Lower lobe of right lung (tissue), 2 donors: ENCODE measurements at regions not wholly inside any gene's neighbourhood (a gene's known extent, or its start where the extent isn't known, plus 50 kb on each side); places are given as distances from the start of the nearest gene placed in this dataset.
"Not testable (repeated sequence)": the region's sequence is repeated elsewhere in the genome, so short reads cannot be mapped to it uniquely, and the experiment has no call there.

Experiments
- ATAC-seq, 2 donors: fragments of 200-7000 bp; cut with Tn5 transposase; one replicate each; pipeline ENCODE4 v1.9.1; 2020 to 2022; ENCODE audit warnings: mild to moderate bottlenecking in 2 of 2, moderate library complexity in 2 of 2
- DNase-seq: peaks from one replicate; pipeline ENCODE4 v3.0.0-alpha.2; 2020
- H3K27ac ChIP-seq: fragments of 200-600 bp; one replicate; pipeline ENCODE4 v1.8.0; 2022
- H3K27me3 ChIP-seq: fragments of 200-600 bp; one replicate; pipeline ENCODE4 v1.8.0; 2022; ENCODE audit warnings: low read depth
- H3K36me3 ChIP-seq: fragments of 200-600 bp; one replicate; pipeline ENCODE4 v1.8.0; 2022; ENCODE audit warnings: mild to moderate bottlenecking
- H3K4me1 ChIP-seq: fragments of 200-600 bp; one replicate; pipeline ENCODE4 v1.8.0; 2022
- H3K4me3 ChIP-seq: fragments of 200-600 bp; one replicate; pipeline ENCODE4 v1.8.0; 2022; ENCODE audit warnings: mild to moderate bottlenecking
- H3K9me3 ChIP-seq: fragments of 200-600 bp; one replicate; pipeline ENCODE4 v1.8.0; 2022
- intact Hi-C: fragments of 100-400 bp; cut with DNase I; formaldehyde crosslinking; loops from one replicate; pipeline ENCODE4 v1.11.0; 2022
- TF ChIP-seq, protein P1 (sequence below): fragments of 200-600 bp; IDR thresholded peaks from one replicate; pipeline ENCODE4 v1.8.0; 2022; ENCODE audit warnings: antibody characterized with exemption, mild to moderate bottlenecking
- donor health status: DM: no; HTN: yes; CAD: no; lungs with severe emphysema.

DNA sequence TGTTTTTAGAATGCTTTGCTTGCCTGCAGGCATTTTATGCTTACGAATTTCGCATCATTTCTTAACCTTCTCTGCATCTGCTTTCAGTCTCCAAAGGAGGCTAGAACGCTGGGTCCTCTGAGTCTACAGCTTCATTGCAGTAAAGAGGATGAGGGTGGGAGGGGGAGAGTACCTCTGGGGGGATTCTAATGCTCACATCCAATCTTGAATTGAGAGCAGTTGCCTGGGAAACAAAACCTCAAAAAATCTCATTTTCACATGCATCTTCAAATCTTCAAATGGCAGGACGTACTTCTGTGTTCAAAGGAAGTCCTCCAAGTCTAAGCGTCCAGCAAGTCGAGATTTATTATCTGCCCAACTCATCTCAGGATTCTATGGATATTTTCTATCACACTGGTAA is 100.7 kb upstream of the PRKCQ start:
- TF ChIP-seq, protein P1, sequence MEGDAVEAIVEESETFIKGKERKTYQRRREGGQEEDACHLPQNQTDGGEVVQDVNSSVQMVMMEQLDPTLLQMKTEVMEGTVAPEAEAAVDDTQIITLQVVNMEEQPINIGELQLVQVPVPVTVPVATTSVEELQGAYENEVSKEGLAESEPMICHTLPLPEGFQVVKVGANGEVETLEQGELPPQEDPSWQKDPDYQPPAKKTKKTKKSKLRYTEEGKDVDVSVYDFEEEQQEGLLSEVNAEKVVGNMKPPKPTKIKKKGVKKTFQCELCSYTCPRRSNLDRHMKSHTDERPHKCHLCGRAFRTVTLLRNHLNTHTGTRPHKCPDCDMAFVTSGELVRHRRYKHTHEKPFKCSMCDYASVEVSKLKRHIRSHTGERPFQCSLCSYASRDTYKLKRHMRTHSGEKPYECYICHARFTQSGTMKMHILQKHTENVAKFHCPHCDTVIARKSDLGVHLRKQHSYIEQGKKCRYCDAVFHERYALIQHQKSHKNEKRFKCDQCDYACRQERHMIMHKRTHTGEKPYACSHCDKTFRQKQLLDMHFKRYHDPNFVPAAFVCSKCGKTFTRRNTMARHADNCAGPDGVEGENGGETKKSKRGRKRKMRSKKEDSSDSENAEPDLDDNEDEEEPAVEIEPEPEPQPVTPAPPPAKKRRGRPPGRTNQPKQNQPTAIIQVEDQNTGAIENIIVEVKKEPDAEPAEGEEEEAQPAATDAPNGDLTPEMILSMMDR, result no peak
- ATAC-seq, result no peak
- no peaks in the 10 kb centered on the region for H3K27me3 ChIP-seq
- no peaks in the 10 kb centered on the region for H3K36me3 ChIP-seq
- no peak overlapping the region for H3K27ac ChIP-seq
- intact Hi-C loops, result no loop called here
- no peaks in the 10 kb centered on the region for H3K9me3 ChIP-seq
- DNase-seq, result no peak
- H3K4me3 ChIP-seq, result no peak overlapping the region
- no peaks in the 10 kb centered on the region for H3K4me1 ChIP-seq

DNA sequence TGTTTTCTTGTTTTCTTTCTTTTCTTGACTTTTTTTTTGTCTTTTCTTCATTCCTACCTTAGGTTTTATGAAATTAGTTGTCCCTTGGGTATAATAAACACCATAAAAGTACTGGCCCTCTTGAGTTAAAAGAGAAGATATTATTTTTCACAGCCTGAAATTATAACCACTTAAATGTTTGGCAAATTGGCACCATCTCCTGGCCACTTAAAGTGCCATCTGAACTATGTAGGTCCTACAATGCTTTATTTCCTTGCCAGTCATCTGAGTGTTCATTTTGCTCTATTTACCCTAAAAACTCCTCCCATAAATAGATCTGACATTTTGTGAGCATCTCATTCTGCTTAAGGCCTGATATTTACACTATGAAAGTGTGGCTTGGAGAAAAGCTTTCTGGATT is 98.9 kb upstream of the PRKCQ start:
- Histone ChIP-seq H3K27me3 (no peaks in the 10 kb centered on the region), H3K36me3 (no peaks in the 10 kb centered on the region), H3K27ac (no peak overlapping the region), H3K4me1 (no peaks in the 10 kb centered on the region), H3K4me3 (no peak overlapping the region), H3K9me3 (no peaks in the 10 kb centered on the region)
- ATAC-seq (no peak), DNase-seq (no peak)
- intact Hi-C loops, result no loop called here
- TF ChIP-seq, protein P1, result no peak

GRCh38 chr10:6678211-6678803 is 98.2 kb upstream of the PRKCQ start:
- intact Hi-C loops, result no loop called here
- H3K4me1 ChIP-seq, result no peaks in the 10 kb centered on the region
- H3K36me3 ChIP-seq, result no peaks in the 10 kb centered on the region
- TF ChIP-seq, protein P1, result peak; percentile 70
- H3K9me3 ChIP-seq, result no peaks in the 10 kb centered on the region
- DNase-seq (no peak), ATAC-seq (peak; percentile 60 to 61)
- H3K4me3 ChIP-seq, result no peak overlapping the region
- H3K27ac ChIP-seq, result no peak overlapping the region
- H3K27me3 ChIP-seq, result no peaks in the 10 kb centered on the region

DNA sequence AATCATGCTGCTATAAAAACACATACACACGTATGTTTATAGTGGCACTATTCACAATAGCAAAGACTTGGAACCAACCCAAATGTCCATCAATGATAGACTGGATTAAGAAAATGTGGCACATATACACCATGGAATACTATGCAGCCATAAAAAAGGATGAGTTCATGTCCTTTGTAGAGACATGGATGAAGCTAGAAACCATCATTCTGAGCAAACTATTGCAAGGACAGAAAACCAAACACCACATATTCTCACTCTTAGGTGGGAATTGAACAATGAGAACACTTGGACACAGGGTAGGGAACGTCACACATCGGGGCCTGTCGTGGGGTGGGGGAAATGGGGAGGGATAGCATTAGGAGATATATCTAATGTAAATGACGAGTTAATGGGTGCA is 97.1 kb upstream of the PRKCQ start:
- H3K27me3 ChIP-seq, ATAC-seq, H3K36me3 ChIP-seq, intact Hi-C loops, H3K27ac ChIP-seq, H3K9me3 ChIP-seq, H3K4me3 ChIP-seq, H3K4me1 ChIP-seq, DNase-seq: not testable (repeated sequence)

DNA sequence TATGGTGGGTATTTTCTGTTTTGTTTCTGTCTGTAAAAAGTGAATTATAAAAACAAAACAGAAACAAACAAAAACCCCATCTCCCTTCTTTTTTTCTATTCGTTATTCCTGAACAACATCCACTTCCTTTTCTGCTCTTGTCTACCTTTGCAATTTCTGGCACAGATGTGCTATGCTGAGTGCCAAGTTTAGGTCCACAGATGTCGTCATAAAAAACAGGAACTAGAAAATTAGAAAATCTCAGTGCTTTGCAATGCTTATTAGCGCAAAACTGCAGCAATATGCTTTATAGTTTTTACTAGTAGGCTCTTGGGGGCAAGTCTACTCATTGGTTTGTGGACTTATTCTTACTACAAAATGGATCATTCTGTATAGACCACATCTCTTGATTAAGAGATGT is 94.2 kb upstream of the PRKCQ start:
- intact Hi-C loops, result no loop called here
- TF ChIP-seq, protein P1, result no peak
- ATAC-seq (no peak), DNase-seq (no peak)
- no peak overlapping the region for H3K4me3 ChIP-seq
- no peaks in the 10 kb centered on the region for H3K36me3 ChIP-seq
- H3K9me3 ChIP-seq, result no peaks in the 10 kb centered on the region
- no peaks in the 10 kb centered on the region for H3K4me1 ChIP-seq
- no peak overlapping the region for H3K27ac ChIP-seq
- H3K27me3 ChIP-seq, result no peaks in the 10 kb centered on the region

- TF ChIP-seq, protein P1, result no peak
- ATAC-seq, result no peak
- intact Hi-C loops, result no loop called here
These were observed 91.9 kb upstream of the PRKCQ start for GRCh38 chr10:6671976-6672375.

More at GRCh38 chr10:6671976-6672375, 91.9 kb upstream of the PRKCQ start:
- Histone ChIP-seq H3K27me3 (peaks cover 12% of the 10 kb centered on the region), H3K36me3 (no peaks in the 10 kb centered on the region), H3K4me1 (no peaks in the 10 kb centered on the region), H3K4me3 (no peak overlapping the region), H3K9me3 (no peaks in the 10 kb centered on the region), H3K27ac (no peak overlapping the region)
- no peak for DNase-seq
